Endodermal cell (in vitro differentiated cells): ENCODE measurements at regions not wholly inside any gene's neighbourhood (a gene's known extent, or its start where the extent isn't known, plus 50 kb on each side); places are given as distances from the start of the nearest gene placed in this dataset.

Experiments used
- DNase-seq: peaks from one replicate; pipeline ENCODE4 v3.0.0-alpha.2; 2017
- H3K27ac ChIP-seq: 2 replicates; pipeline ENCODE4 v1.5.1; 2013; ENCODE audit warnings: mild to moderate bottlenecking, low read depth, low read length, moderate library complexity
- H3K27me3 ChIP-seq: 2 replicates; pipeline ENCODE4 v1.6.1; 2013; ENCODE audit warnings: mild to moderate bottlenecking, low read length, moderate library complexity; ENCODE audit not compliant: insufficient read depth, control insufficient read depth, poor library complexity, severe bottlenecking
- H3K36me3 ChIP-seq: 2 replicates; pipeline ENCODE4 v1.7.0; 2013; ENCODE audit warnings: mild to moderate bottlenecking, low read length, moderate library complexity; ENCODE audit not compliant: control insufficient read depth, insufficient read depth
- H3K4me1 ChIP-seq: one replicate; pipeline ENCODE4 v1.7.0; 2013; ENCODE audit warnings: low read length; ENCODE audit not compliant: control insufficient read depth, insufficient read depth
- H3K4me3 ChIP-seq: 2 replicates; pipeline ENCODE4 v1.5.1; 2013; ENCODE audit warnings: mild to moderate bottlenecking, low read length, moderate library complexity
- H3K9ac ChIP-seq: 2 replicates; pipeline ENCODE4 v1.6.1; 2013; ENCODE audit warnings: mild to moderate bottlenecking, low read length, moderate library complexity; ENCODE audit not compliant: poor library complexity, severe bottlenecking; ENCODE audit errors: extremely low read depth
- H3K9me3 ChIP-seq: 2 replicates; pipeline ENCODE4 v1.6.1; 2013; ENCODE audit warnings: mild to moderate bottlenecking, low read length, moderate library complexity; ENCODE audit not compliant: control insufficient read depth
- H3K27ac Mint-ChIP-seq: 2 replicates; pipeline ENCODE4 v1.8.0; 2020; ENCODE audit warnings: mixed read lengths
- H3K27me3 Mint-ChIP-seq: 2 replicates; pipeline ENCODE4 v1.8.0; 2021; ENCODE audit warnings: mild to moderate bottlenecking, mixed read lengths; ENCODE audit not compliant: insufficient read depth
- H3K36me3 Mint-ChIP-seq: 2 replicates; pipeline ENCODE4 v1.8.0; 2020; ENCODE audit warnings: low read depth, mixed read lengths
- H3K4me1 Mint-ChIP-seq: 2 replicates; pipeline ENCODE4 v1.8.0; 2020; ENCODE audit warnings: mixed read lengths
- H3K4me3 Mint-ChIP-seq: 2 replicates; pipeline ENCODE4 v1.8.0; 2020; ENCODE audit warnings: mild to moderate bottlenecking, moderate library complexity, mixed read lengths
- H3K9me3 Mint-ChIP-seq: 2 replicates; pipeline ENCODE4 v1.8.0; 2020; ENCODE audit warnings: mild to moderate bottlenecking, mixed read lengths
- CTCF ChIP-seq: fragments of 200-600 bp; sonication (generic); conservative IDR thresholded peaks from 2 replicates; pipeline ENCODE4 v1.5.0; 2021; ENCODE audit warnings: antibody characterized with exemption, mild to moderate bottlenecking
- WGBS, 2 experiments: methylation state at CpG; one replicate each; pipeline versions ENCODE4 v1.1.5 to v1.1.7; 2013; ENCODE audit warnings: missing lambda C conversion rate in 2 of 2, mixed read lengths in 1 of 2; ENCODE audit not compliant: insufficient coverage in 1 of 2, insufficient read length in 1 of 2; 5-methylcytosine and 5-hydroxymethylcytosine counted together

- peaks cover 6% of the 10 kb centered on the region for H3K9me3 Mint-ChIP-seq
- Histone ChIP-seq H3K36me3 (no peaks in the 10 kb centered on the region), H3K4me1 (no peaks in the 10 kb centered on the region), H3K27ac (no peak overlapping the region), H3K9ac (no peak overlapping the region), H3K4me3 (no peak overlapping the region), H3K9me3 (peaks cover 4% of the 10 kb centered on the region), H3K27me3 (no peaks in the 10 kb centered on the region)
- no peak overlapping the region for H3K4me3 Mint-ChIP-seq
- H3K27me3 Mint-ChIP-seq, result no peaks in the 10 kb centered on the region
- H3K4me1 Mint-ChIP-seq, result no peaks in the 10 kb centered on the region
- 91% methylated on average over 4 of the region's 6 CpGs; no CpG with 5 or more reads in 1 of the 2 experiments for WGBS, 2 experiments
- H3K27ac Mint-ChIP-seq, result no peak overlapping the region
- no peaks in the 10 kb centered on the region for H3K36me3 Mint-ChIP-seq
- TF ChIP-seq CTCF, result no peak
- no peak for DNase-seq
These were observed 271.2 kb downstream of the ZEB1 start for GRCh38 chr10:31590023-31590800.

GRCh38 chr10:31587691-31588090 is 268.7 kb downstream of the ZEB1 start:
- H3K36me3 Mint-ChIP-seq, result no peaks in the 10 kb centered on the region
- H3K27me3 ChIP-seq, result no peaks in the 10 kb centered on the region
- H3K27ac ChIP-seq, result no peak overlapping the region
- no peak overlapping the region for H3K9ac ChIP-seq
- WGBS, 2 experiments, result 95% methylated on average over 9 of the region's 9 CpGs; no CpG with 5 or more reads in 1 of the 2 experiments
- peaks cover 4% of the 10 kb centered on the region for H3K9me3 ChIP-seq
- H3K4me1 ChIP-seq, result no peaks in the 10 kb centered on the region
- no peaks in the 10 kb centered on the region for H3K36me3 ChIP-seq
- peaks cover 11% of the 10 kb centered on the region for H3K9me3 Mint-ChIP-seq
- DNase-seq, result no peak
- H3K4me1 Mint-ChIP-seq, result peaks cover 13% of the 10 kb centered on the region
- H3K4me3 Mint-ChIP-seq, result no peak overlapping the region
- no peaks in the 10 kb centered on the region for H3K27me3 Mint-ChIP-seq
- H3K27ac Mint-ChIP-seq, result no peak overlapping the region
- TF ChIP-seq CTCF, result no peak
- no peak overlapping the region for H3K4me3 ChIP-seq

DNA sequence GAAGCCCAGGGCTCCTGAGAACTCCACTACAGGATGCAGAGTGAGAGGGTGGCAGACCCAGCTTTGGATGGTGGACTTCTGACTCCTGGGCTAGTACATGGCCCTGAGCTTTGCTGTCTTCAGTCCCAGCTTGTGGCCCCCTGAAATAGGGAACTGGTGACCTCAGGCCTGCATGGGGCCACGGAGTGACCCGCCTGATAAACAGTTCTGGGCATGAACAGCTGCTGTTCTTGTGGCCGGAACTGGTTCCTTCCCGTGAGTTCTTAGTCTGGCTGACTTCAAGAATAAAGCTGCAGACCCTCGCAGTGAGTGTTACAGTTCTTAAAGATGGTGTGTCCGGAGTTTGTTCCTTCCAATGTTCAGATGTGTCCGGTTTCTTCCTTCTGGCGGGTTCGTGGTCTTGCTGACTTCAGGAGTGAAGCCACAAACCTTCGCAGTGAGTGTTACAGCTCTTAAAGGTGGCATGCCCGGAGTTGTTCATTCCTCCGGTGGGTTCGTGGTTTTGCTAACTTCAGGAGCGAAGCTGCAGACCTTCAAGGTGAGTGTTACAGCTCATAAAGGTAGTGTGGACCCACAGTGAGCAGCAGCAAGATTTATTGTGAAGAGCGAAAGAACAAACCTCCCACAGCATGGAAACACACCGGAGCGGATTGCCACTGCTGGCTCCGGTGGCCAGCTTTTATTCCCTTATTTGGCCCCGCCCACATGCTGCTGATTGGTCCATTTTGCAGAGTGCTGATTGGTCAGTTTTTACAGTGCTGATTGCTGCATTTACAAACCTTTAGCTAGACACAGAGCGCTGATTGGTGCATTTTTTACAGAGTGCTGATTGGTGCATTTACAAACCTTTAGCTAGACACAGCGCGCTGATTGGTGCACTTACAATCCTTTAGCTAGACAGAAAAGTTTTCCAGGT is 268.0 kb downstream of the ZEB1 start:
- H3K9me3 ChIP-seq, result peaks cover 2% of the 10 kb centered on the region
- no peak for TF ChIP-seq CTCF
- no peak for DNase-seq
- H3K4me1 Mint-ChIP-seq, result peaks cover 19% of the 10 kb centered on the region
- H3K36me3 ChIP-seq, result no peaks in the 10 kb centered on the region
- H3K27me3 ChIP-seq, result no peaks in the 10 kb centered on the region
- no peak overlapping the region for H3K27ac ChIP-seq
- no peak overlapping the region for H3K4me3 ChIP-seq
- H3K4me3 Mint-ChIP-seq, result no peak overlapping the region
- no peaks in the 10 kb centered on the region for H3K4me1 ChIP-seq
- no peaks in the 10 kb centered on the region for H3K27me3 Mint-ChIP-seq
- H3K9ac ChIP-seq, result no peak overlapping the region
- no peak overlapping the region for H3K27ac Mint-ChIP-seq
- 91 to 98% methylated on average over 17 to 22 of the region's 22 CpGs for WGBS, 2 experiments
- H3K9me3 Mint-ChIP-seq, result peaks cover 5% of the 10 kb centered on the region
- H3K36me3 Mint-ChIP-seq, result no peaks in the 10 kb centered on the region
